ENCODE measurements at regions not wholly inside any gene's neighbourhood (a gene's known extent, or its start where the extent isn't known, plus 50 kb on each side); places are given as distances from the start of the nearest gene placed in this dataset.

DNA sequence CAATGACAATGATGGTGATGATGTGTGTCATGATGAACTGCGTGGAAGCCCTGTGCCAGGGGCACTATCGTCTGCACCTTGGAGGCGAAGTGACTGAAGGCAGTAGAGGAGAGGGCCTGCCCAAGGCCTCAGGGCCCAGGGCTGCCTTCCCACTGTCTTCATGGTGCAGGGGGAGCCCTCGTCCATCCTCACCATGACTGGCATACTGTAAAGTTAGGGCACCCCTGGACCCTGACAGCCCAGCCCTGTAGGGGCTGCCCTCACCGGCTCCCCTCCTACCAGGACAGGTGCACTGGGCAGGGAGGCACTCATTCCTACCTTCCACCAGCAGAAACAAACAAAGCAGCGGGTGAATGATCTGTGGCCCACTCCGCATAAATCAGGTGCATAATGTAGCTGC lies 156.9 kb upstream of the C1orf174 start:
- TF ChIP-seq, protein P1, sequence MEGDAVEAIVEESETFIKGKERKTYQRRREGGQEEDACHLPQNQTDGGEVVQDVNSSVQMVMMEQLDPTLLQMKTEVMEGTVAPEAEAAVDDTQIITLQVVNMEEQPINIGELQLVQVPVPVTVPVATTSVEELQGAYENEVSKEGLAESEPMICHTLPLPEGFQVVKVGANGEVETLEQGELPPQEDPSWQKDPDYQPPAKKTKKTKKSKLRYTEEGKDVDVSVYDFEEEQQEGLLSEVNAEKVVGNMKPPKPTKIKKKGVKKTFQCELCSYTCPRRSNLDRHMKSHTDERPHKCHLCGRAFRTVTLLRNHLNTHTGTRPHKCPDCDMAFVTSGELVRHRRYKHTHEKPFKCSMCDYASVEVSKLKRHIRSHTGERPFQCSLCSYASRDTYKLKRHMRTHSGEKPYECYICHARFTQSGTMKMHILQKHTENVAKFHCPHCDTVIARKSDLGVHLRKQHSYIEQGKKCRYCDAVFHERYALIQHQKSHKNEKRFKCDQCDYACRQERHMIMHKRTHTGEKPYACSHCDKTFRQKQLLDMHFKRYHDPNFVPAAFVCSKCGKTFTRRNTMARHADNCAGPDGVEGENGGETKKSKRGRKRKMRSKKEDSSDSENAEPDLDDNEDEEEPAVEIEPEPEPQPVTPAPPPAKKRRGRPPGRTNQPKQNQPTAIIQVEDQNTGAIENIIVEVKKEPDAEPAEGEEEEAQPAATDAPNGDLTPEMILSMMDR (IDR thresholded peaks at IDR 0.05; ENCODE audit: low read depth, low read length): no peak
- Histone ChIP-seq H3K36me3 (no peaks in the 10 kb centered on the region), H3K27ac (no peak overlapping the region), H3K4me3 (ENCODE audit: low read depth, low read length) (no peak overlapping the region), H3K27me3 (ENCODE audit: insufficient read depth, low read depth, severe bottlenecking) (no peaks in the 10 kb centered on the region), H3K9me3 (ENCODE audit: severe bottlenecking) (no peaks in the 10 kb centered on the region)
- no peak for DNase-seq

DNA sequence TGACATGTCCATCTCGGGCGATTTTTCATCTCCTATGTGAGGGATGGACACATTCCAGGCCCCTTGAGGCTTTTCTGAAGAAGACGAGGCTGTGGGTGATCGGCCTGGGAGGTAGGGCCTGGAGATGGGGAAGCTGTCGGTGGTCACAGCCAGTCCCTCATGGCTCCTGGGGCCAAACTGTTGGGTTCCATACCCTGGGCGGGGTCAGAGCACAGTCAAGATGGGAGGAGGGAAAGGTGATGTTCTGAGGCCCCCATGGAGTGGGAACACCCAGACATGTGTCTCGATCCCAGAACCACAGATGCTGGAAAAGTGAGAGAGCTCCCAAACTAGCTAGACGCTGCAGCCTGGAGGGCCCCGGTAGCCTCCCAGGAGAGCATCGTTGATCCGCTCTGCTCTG lies 157.5 kb upstream of the C1orf174 start:
- TF ChIP-seq, protein P1 (IDR thresholded peaks at IDR 0.05; ENCODE audit: low read depth, low read length): no peak
- no peak for DNase-seq
- Histone ChIP-seq H3K27ac (no peak overlapping the region), H3K27me3 (ENCODE audit: insufficient read depth, low read depth, severe bottlenecking) (no peaks in the 10 kb centered on the region), H3K9me3 (ENCODE audit: severe bottlenecking) (no peaks in the 10 kb centered on the region), H3K4me3 (ENCODE audit: low read depth, low read length) (no peak overlapping the region), H3K36me3 (no peaks in the 10 kb centered on the region)

DNA sequence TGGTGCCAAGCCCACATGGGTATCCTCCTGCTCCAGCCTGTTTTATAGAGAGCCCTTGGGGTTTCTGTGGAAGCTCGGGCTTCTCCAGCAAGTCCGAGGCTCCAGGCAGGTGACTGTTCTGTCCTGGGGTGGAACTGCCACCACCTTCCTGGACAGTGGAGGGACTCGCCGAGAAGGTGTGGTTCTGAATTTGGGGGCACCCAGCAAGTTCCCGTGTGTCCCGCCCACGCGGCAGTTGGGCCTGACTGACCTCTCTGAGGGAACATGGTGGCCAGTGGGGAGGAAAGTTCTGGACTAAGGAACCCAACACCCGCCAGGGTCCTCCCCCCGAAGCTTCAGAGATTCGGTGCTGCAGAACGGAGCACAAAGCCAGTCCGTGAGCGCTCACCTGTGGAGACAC lies 158.1 kb upstream of the C1orf174 start:
- DNase-seq: no peak
- TF ChIP-seq, protein P1 (IDR thresholded peaks at IDR 0.05; ENCODE audit: low read depth, low read length): no peak
- Histone ChIP-seq H3K4me3 (ENCODE audit: low read depth, low read length) (no peak overlapping the region), H3K27me3 (ENCODE audit: insufficient read depth, low read depth, severe bottlenecking) (no peaks in the 10 kb centered on the region), H3K36me3 (no peaks in the 10 kb centered on the region), H3K9me3 (ENCODE audit: severe bottlenecking) (no peaks in the 10 kb centered on the region), H3K27ac (no peak overlapping the region)

DNA sequence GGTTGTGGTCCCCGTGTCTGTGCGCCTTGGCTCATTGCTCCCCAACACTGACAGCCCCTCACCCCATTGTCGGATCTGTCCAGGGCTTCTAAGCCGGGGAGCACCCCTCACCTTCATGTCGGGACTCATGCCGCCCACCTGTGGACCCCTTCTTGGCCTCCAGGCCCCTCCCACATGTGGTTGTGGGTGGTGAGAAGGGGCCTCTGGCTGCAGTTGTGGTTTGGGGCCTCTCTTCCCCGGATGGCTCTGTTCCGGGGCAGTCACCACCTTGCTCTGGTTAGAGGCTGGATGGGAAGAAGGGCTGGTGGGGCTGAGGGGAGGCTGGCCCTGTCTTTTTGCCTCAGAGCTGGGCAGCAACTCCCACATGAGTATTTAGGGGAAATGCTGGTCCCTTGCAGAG lies 158.6 kb upstream of the C1orf174 start:
- no peak for DNase-seq
- Histone ChIP-seq H3K36me3 (no peaks in the 10 kb centered on the region), H3K9me3 (ENCODE audit: severe bottlenecking) (no peaks in the 10 kb centered on the region), H3K27me3 (ENCODE audit: insufficient read depth, low read depth, severe bottlenecking) (no peaks in the 10 kb centered on the region), H3K27ac (no peak overlapping the region), H3K4me3 (ENCODE audit: low read depth, low read length) (no peak overlapping the region)
- TF ChIP-seq, protein P1 (IDR thresholded peaks at IDR 0.05; ENCODE audit: low read depth, low read length): no peak

DNA sequence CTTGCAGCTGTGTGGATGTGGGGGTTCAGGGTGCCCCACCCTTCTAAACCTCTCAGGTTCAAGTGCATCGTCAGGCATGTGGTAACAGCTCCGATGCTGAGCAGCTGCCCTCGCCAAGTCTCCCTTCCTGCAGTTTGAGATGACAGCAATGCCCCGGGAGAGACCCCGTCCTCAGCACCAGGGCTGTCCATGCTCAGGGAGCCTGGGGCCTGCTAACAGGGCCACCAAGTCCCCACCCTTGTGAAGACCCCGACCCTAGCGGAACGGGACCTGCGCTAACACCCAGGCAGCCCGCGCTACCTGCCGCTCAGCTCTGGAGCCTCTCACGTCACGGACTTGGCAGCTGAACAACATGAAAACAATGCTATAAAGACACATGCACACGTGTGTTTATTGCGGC lies 159.2 kb upstream of the C1orf174 start:
- H3K4me3 ChIP-seq (ENCODE audit: low read depth, low read length): no peak overlapping the region

DNA sequence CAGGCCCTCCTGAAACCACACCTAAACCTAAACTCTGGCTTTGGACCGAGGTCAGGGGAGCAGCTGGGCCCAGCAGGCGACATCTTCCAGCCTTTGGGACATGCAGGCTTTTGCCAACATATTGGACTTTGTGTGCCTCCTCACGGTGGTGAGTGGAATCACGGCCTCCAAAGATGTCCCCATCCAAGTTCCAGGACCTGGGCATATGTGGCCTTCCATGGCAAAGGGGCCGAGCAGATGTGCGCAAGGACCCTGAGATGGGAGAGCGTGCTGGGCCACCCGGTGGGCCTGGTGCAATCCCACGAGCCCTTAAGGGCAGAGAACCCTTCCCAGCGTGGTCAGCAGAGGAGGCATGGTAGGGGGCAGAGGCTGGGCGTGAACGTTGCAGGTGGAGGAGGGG lies 160.8 kb upstream of the C1orf174 start:
- no peak overlapping the region for H3K4me3 ChIP-seq (ENCODE audit: low read depth, low read length)
- no peaks in the 10 kb centered on the region for H3K36me3 ChIP-seq
- DNase-seq: no peak
- H3K9me3 ChIP-seq (ENCODE audit: severe bottlenecking): no peaks in the 10 kb centered on the region
- no peak overlapping the region for H3K27ac ChIP-seq
- TF ChIP-seq, protein P1 (IDR thresholded peaks at IDR 0.05; ENCODE audit: low read depth, low read length): no peak
- H3K27me3 ChIP-seq (ENCODE audit: insufficient read depth, low read depth, severe bottlenecking): no peaks in the 10 kb centered on the region

More for the DNA sequence above, 159.2 kb upstream of the C1orf174 start:
- TF ChIP-seq, protein P1 (IDR thresholded peaks at IDR 0.05; ENCODE audit: low read depth, low read length): no peak
- Histone ChIP-seq H3K9me3 (ENCODE audit: severe bottlenecking) (no peaks in the 10 kb centered on the region), H3K27ac (no peak overlapping the region), H3K27me3 (ENCODE audit: insufficient read depth, low read depth, severe bottlenecking) (no peaks in the 10 kb centered on the region), H3K36me3 (no peaks in the 10 kb centered on the region)
- no peak for DNase-seq
